Activated T-cell treated with anti-CD3 and anti-CD28 coated beads, Interleukin-2, amount 50 U/mL, for 48 hours (primary cell): ENCODE measurements at regions not wholly inside any gene's neighbourhood (a gene's known extent, or its start where the extent isn't known, plus 50 kb on each side); places are given as distances from the start of the nearest gene placed in this dataset.

Experiments used
- DNase-seq, 2 experiments: peaks; one replicate each; pipeline ENCODE4 v3.0.0-alpha.2; 2020

- DNase-seq: no peak
These were observed 193.5 kb upstream of the CAMK1G start for GRCh38 chr1:209389975-209390374.

- no peak for DNase-seq
These were observed 192.8 kb upstream of the CAMK1G start for GRCh38 chr1:209390764-209391163.

- no peak for DNase-seq
These were observed 191.7 kb upstream of the CAMK1G start for GRCh38 chr1:209391792-209392191.

GRCh38 chr1:209395169-209395568, 188.3 kb upstream of the CAMK1G start:
- no peak for DNase-seq

GRCh38 chr1:209397371-209397770, 186.1 kb upstream of the CAMK1G start:
- DNase-seq: no peak

- no peak for DNase-seq
These were observed 185.6 kb upstream of the CAMK1G start for GRCh38 chr1:209397910-209398309.

- DNase-seq: no peak
These were observed 185.1 kb upstream of the CAMK1G start for GRCh38 chr1:209398313-209398991.

- no peak for DNase-seq
These were observed 183.7 kb upstream of the CAMK1G start for GRCh38 chr1:209399800-209400199.

GRCh38 chr1:209400351-209401220, 182.9 kb upstream of the CAMK1G start:
- no peak for DNase-seq

GRCh38 chr1:209402697-209403096, 180.8 kb upstream of the CAMK1G start:
- no peak for DNase-seq

GRCh38 chr1:209403921-209404320, 179.6 kb upstream of the CAMK1G start:
- no peak for DNase-seq

- DNase-seq: no peak
These were observed 178.9 kb upstream of the CAMK1G start for GRCh38 chr1:209404577-209404976.

- no peak for DNase-seq
These were observed 178.2 kb upstream of the CAMK1G start for GRCh38 chr1:209405183-209405814.

GRCh38 chr1:209406168-209406567, 177.3 kb upstream of the CAMK1G start:
- DNase-seq: no peak

- no peak for DNase-seq
These were observed 176.9 kb upstream of the CAMK1G start for GRCh38 chr1:209406595-209406994.

GRCh38 chr1:209409780-209410179, 173.7 kb upstream of the CAMK1G start:
- DNase-seq: no peak

GRCh38 chr1:209411491-209411929, 172.0 kb upstream of the CAMK1G start:
- DNase-seq: no peak

- DNase-seq: no peak
These were observed 171.5 kb upstream of the CAMK1G start for GRCh38 chr1:209412036-209412435.

GRCh38 chr1:209412566-209412965, 170.9 kb upstream of the CAMK1G start:
- no peak for DNase-seq

- DNase-seq: no peak
These were observed 170.5 kb upstream of the CAMK1G start for GRCh38 chr1:209413062-209413461.

GRCh38 chr1:209414803-209415329, 168.6 kb upstream of the CAMK1G start:
- no peak for DNase-seq

- no peak for DNase-seq
These were observed 167.5 kb upstream of the CAMK1G start for GRCh38 chr1:209416039-209416438.

GRCh38 chr1:209416716-209417115, 166.8 kb upstream of the CAMK1G start:
- no peak for DNase-seq

GRCh38 chr1:209417761-209418160, 165.8 kb upstream of the CAMK1G start:
- no peak for DNase-seq
